GM18909 (cell line): ENCODE measurements at regions not wholly inside any gene's neighbourhood (a gene's known extent, or its start where the extent isn't known, plus 50 kb on each side); places are given as distances from the start of the nearest gene placed in this dataset.
"Not testable (repeated sequence)": the region's sequence is repeated elsewhere in the genome, so short reads cannot be mapped to it uniquely, and the experiment has no call there.

Source experiments
- ATAC-seq: cut with Tn5 transposase; IDR thresholded peaks from one replicate; pipeline ENCODE4 v1.9.1; 2021; ENCODE audit warnings: mild to moderate bottlenecking; ENCODE audit not compliant: unreplicated experiment, poor library complexity

DNA sequence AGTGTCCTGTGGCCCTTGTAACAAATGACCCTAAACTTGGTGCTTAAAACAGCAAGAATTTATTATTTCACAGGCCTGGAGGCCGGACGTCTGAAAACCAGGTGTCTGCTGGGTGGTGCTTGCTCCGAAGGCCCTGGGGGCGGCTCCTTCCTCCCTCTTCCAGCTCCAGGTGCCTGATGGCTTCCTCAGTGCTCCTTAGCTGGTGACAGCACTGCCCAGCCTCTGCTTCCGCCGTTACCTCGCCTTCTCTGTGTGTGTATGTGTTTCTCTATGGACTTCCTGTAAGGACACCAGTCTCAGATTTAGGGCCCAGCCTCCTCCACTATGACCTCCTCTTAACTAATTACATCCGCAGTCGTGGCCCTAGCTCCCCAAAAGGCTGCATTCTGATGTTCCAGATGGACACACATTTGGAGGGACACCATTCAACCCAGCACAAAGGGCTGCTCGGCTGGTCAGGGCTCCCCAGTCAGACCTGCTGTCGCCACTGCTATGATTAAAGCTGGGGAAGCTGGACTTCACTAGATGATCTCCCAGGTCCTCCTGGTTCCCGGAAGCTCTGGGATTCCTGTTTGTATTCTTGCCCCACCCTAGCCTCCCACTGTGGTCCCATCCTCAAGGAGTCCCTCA, 172.8 kb downstream of the IRF8 start:
- ATAC-seq = no peak

GRCh38 chr16:86072328-86073102, 173.6 kb downstream of the IRF8 start:
- ATAC-seq = no peak

- ATAC-seq = no peak
These were observed 174.2 kb downstream of the IRF8 start for GRCh38 chr16:86073103-86073625.

DNA sequence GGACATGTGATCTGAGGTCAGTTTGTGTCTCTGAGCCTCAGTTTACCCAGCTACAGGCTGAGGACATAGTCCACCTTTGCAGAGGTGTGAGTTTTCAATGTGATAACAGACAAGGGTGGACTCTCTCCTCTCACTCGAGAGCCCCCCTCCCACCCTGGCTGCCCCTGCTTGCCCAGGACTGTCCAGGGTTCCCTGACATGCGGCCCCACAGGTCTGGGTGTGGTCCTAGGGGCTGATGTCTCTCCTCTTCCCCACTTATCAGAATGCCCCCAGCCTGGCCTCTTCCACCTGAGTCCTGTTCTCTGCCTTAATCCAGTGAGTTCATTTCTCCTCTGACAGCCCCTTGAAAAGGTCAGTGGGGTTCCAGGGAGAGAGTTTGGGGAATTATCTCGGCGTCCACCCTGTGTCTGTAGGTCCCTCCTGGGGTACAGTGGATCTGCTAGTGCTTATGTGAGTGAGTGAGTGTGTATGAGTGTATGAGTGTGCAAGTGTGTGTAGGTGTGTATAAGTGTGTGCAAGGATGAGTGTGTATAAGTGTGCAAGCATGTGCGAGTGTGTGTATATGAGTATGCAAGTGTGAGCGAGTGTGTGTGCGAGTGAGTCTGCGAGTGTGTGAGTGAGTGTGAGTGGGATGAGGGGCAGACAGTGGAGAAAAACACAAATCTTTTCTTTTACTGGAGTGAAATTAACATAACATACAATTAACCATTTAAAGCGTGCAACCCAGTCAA, 175.0 kb downstream of the IRF8 start:
- no peak for ATAC-seq

DNA sequence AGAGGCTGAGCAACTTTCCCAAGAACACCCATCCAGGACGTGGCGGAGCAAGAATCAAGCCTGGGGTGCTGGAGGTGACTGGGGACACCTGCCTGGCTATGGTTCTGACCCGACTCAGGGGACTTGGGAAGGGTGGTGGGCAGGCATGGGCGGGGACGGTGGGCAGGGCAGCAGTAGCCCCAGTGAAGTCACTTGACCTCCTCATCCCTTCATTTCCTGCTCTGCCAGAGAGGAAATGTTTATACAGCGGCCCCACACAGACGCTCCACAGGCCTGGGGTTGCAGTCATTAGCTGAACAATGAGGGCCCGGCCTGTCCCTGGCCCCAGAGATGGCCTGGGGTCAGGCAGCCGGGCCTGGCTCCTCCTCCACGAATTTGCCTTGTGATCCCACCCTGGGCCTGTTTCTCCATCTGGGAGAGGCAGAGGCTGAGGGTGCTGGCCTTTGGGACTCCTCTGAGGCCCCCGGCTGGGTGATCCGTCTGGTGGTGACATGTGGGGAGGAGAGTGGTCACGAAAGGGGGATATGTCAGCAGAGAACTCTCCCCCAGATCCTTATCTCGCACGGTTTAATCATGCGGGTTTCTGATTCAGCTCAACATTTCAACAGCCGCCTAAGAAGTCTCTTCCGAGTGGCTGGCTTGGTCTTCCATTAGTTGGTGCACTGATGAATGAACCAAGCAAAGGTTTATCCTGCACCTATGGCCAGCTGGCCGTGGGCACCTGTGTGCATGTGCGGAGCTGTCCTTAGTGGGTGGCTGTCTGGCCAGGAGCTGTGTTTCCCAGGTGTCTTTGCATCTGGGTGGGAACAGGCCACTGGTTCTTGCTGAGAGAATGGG, 175.9 kb downstream of the IRF8 start:
- no peak for ATAC-seq

DNA sequence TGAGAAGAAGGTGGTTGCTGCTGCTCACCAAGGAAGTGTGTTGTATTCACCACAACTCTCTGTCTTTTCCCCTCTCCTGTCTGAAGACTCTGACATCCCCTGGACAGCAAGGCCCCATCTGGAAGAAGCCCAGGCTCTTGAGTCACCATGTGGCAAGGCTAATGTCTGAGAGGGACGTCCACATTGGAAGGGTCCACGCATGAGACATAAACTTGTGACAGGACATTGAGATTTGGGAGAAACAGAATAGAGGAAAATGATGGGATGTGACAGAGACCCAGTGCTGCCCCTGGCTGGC, 176.5 kb downstream of the IRF8 start:
- ATAC-seq = no peak

DNA sequence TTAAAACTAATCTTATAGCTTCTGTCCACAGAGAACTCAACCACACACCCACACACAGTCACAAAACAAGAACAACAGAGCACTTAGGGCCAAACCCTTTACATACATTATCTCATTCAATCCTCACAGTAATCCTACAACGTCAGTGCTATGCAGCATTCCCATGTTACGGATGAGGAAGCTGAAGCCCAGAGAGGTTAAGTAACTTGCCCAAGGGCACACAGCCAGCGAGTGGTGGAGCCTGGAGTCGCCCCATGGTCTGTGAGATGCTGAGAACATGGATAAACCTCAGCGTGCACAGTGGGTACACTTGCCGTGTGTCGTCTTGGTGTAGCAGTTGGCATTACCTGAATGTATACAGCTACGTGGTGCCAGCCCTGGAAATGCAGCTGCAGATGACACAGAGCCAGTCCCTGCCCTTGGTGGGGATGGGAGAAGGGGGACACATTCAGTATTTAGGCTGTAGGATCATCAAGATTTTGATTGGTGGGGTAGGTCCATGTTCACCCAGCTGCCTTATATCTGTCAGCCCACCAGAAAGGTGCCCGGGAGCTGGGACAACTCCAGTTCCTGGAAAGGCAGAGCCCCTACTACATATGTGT, 177.0 kb downstream of the IRF8 start:
- ATAC-seq = no peak

- no peak for ATAC-seq
These were observed 177.6 kb downstream of the IRF8 start for GRCh38 chr16:86076606-86077005.

- ATAC-seq = no peak
These were observed 178.4 kb downstream of the IRF8 start for GRCh38 chr16:86077243-86077940.

DNA sequence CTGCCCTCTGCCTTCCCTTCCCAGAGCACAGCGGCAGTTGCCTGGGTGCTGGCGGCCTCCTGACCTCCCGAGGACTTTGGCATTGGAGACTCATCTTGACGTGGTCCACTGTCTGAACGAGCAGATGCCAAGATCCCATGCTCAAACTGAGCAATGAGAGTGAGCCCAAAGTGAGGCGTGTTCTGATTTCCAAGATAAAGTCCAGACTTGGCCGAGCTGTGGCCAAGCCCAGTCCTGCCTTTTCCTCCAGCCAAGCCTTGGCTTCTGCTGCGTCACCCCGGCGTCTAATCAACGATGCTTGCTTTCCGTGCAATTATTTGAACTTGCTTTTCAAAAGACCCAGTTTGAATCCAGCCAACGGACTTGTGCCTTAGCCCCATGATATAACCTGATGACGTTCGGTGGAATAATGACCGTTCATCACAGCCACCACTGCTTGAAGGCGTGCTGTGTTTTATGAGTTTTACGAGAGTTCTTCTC, 179.2 kb downstream of the IRF8 start:
- no peak for ATAC-seq

- ATAC-seq = not testable (repeated sequence)
These were observed 179.7 kb downstream of the IRF8 start for GRCh38 chr16:86078711-86079110.

- no peak for ATAC-seq
These were observed 180.4 kb downstream of the IRF8 start for GRCh38 chr16:86079255-86079885.

DNA sequence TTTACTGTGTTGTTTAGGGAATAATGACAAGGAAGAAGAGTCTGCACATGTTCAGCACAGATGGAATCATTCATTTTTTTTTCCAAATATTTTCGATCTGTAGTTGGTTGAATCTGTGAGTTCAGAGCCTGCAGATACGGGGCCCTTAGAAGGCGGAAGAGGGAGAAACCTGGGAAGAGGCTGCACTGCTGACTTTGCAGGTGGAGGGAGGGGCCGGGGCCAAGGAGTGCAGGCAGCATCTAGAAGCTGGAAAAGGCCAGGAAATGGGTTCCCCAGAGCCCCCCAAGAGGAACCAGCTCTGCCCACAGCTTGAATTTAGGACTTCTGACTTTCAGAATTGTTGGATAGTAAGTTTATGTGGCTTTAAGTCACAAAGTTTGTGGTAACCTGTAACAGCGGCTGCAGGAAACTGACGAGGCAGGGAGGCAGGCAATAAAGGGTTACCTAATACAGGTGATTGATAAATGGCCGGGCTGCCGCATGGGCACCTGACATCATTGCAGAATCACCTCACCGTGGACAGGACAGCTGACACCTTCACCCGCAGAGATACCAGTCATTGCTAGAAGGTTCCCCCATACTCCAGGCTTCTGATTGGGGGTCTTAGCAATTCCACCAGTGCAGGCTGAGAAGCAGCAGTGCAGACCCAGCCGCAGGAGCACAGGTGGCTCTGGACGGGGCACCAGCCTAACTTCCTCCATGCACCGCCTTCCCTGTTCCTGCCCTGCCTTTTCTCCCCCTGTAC, 181.3 kb downstream of the IRF8 start:
- no peak for ATAC-seq

GRCh38 chr16:86080982-86081381, 182.0 kb downstream of the IRF8 start:
- ATAC-seq = no peak

DNA sequence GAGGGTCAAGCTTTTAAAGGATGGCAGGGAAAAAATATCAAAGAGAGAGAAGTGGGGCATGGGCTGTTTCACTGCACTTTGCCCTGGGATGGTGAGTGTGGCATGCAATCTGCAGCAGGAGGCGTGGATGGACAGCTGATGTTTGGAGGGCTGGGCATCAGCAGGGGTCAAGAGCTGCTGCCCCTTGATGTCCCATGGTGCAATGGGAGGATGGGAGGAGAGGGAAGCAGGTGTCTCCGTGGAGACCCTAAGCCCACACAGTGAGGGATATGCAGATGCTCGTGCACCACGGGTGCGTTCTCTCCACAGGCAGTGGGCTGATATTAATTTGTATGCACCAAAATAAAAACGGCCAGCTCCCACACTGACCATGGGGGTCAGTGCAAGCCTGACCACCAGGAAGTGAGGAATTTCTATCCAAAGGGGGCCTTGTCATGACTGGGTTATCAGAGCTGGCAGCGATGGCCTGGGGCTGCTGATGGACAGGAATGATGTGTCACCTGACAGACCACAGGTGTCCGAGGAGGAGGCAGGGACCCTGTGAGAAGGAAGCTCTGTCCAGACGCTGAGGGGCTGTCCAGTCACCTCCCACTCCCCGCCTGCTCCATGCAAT, 183.6 kb downstream of the IRF8 start:
- ATAC-seq = no peak

DNA sequence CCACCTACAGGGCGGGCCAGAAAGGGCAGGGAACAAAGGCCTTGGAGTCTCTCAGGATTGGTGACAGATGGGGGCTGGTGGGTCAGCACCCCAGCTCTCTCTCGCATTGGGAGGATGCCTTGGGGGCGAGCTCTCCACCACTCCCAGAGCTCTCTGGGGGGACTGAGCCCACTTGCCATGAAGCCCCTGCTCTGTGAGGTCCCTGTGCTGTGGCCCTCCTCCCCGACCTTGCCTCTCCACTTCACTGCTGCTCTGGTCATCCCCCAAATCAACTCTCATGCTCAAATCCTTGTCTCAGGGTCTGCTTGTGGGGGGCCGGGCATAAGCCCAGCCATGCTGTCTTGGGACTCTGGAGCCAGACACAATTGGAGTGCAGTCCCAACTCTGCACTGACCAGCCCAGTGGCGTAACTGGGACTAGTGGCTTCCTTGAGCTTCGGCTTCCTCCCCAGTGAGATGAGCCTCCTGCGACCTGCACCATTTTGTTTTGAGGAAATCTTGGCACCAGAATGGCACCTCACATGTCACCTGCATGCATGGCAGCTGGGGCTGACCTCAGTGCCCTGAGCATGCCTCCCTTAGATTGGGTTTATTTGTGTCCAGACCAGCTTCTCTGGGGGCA, 184.5 kb downstream of the IRF8 start:
- no peak for ATAC-seq

DNA sequence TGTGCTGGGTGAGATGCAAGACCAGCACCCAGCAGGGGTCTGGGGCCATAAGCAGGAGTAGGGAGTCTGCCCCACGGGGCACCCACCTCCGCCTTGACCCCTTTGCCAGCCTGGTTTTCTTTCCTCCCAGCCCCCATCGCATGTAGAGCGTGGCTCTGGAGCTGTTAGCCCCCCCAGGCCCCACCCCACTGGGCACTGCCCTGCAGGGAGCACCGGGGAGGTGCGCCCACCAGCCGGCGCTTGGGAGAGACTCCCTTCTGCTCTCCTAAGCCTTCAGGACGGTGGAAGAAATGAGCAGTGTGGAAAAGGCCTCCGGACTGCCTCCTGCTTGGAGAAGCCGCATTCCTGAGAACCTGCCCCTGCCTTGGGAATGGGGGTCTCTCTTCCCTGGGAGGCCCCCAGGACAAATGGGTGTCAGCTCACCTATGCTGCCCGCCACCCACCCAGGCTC, 186.2 kb downstream of the IRF8 start:
- ATAC-seq = no peak
